ENCODE measurements at regions not wholly inside any gene's neighbourhood (a gene's known extent, or its start where the extent isn't known, plus 50 kb on each side); places are given as distances from the start of the nearest gene placed in this dataset.

DNA sequence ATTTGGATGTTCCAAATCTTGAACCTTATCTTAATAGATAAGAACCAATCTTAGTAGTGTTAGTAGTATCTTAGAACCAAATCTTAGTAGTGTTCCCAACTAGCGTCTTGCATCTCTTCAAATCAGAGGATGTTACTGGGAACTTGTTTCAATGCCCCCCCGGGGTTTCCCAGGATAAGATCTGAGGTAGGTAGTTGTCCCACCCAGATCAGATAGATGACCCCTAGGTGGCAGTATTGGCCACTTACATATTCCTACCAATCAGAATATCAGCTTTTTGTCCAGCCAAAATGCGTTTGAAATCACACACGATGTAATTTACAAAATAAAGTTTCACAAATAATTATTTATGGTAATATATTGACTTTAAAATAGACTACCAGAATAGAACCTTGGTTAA, 314.8 kb downstream of the MBD2 start:
- ATAC-seq (ENCODE audit: low read depth) (no peak), DNase-seq (no peak)
- H3K9me3 ChIP-seq (ENCODE audit: control extremely low read depth in 1 of 3, control insufficient read depth in 2 of 3, insufficient read depth in 1 of 3, low read length in 2 of 3), result no peaks in the 10 kb centered on the region
- Mint-ChIP-seq H3K27me3 (peaks cover 6% of the 10 kb centered on the region), H3K27ac (no peak overlapping the region), H3K9me3 (ENCODE audit: insufficient read depth) (peaks cover 3% of the 10 kb centered on the region), H3K4me3 (no peak overlapping the region), H3K4me1 (no peaks in the 10 kb centered on the region)
- no peak overlapping the region for H3K27ac ChIP-seq (ENCODE audit: low read length in 2 of 2)
- H3K79me2 ChIP-seq (ENCODE audit: control insufficient read depth, insufficient read depth, low read length), result no peaks in the 10 kb centered on the region
- TF ChIP-seq, protein P1, sequence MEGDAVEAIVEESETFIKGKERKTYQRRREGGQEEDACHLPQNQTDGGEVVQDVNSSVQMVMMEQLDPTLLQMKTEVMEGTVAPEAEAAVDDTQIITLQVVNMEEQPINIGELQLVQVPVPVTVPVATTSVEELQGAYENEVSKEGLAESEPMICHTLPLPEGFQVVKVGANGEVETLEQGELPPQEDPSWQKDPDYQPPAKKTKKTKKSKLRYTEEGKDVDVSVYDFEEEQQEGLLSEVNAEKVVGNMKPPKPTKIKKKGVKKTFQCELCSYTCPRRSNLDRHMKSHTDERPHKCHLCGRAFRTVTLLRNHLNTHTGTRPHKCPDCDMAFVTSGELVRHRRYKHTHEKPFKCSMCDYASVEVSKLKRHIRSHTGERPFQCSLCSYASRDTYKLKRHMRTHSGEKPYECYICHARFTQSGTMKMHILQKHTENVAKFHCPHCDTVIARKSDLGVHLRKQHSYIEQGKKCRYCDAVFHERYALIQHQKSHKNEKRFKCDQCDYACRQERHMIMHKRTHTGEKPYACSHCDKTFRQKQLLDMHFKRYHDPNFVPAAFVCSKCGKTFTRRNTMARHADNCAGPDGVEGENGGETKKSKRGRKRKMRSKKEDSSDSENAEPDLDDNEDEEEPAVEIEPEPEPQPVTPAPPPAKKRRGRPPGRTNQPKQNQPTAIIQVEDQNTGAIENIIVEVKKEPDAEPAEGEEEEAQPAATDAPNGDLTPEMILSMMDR (IDR thresholded peaks at IDR 0.05), result no peak
- no peak for TF ChIP-seq EZH2 (IDR thresholded peaks at IDR 0.05; ENCODE audit: borderline replicate concordance, insufficient read depth, low read depth, low read length, poor library complexity, severe bottlenecking)
- ChIA-PET CTCF (no interaction called here), POLR2A (no interaction called here)
- no peaks in the 10 kb centered on the region for H4K20me1 ChIP-seq (ENCODE audit: control insufficient read depth, insufficient read depth, low read length, poor library complexity, severe bottlenecking)
- no peak overlapping the region for H2AFZ ChIP-seq (ENCODE audit: insufficient read depth, low read depth, low read length, poor library complexity, severe bottlenecking)
- H3K4me1 ChIP-seq (ENCODE audit: control insufficient read depth in 2 of 2, insufficient read depth in 2 of 2, low read length in 2 of 2), result no peaks in the 10 kb centered on the region
- no peak overlapping the region for H3K4me2 ChIP-seq (replicated peaks; ENCODE audit: low read depth, low read length, poor library complexity, severe bottlenecking)
- H3K4me3 ChIP-seq (ENCODE audit: control extremely low read depth in 1 of 5, extremely low read depth in 1 of 5, insufficient read depth in 1 of 5, low read depth in 2 of 5, low read length in 4 of 5), result no peak overlapping the region
- intact Hi-C loops (cut with micrococcal nuclease), result no loop called here
- no CpG with 5 or more reads among the region's 4 CpGs for WGBS (ENCODE audit: insufficient coverage)
- no peaks in the 10 kb centered on the region for H3K36me3 ChIP-seq (replicated peaks in 1 of 2; ENCODE audit: control extremely low read depth in 1 of 2, control insufficient read depth in 1 of 2, extremely low read depth in 1 of 2, insufficient read depth in 2 of 2, low read length in 1 of 2)
- H3K27me3 ChIP-seq (replicated peaks in 1 of 4; ENCODE audit: control extremely low read depth in 1 of 4, control insufficient read depth in 3 of 4, insufficient read depth in 4 of 4, low read length in 3 of 4), result no peaks in the 10 kb centered on the region
- no peak overlapping the region for H3K9ac ChIP-seq (ENCODE audit: low read length)

DNA sequence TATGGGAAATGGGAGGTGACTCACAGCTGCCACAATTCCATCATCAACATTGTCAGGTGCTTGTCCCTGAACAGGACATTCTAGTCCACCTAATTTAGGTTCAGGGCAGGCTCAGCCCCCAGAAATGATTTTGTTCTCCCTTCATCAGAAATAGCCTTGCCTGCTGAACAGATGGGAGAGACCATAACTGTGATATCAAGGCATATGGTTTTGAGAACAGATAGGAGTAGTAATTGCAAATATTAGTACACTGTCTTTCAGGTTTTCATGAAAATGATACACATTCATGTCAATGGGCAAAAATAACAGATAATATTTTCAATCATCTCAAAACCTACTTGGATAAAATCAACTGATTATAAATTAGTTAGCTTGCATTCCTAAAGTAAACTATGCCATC, 316.5 kb downstream of the MBD2 start:
- no peaks in the 10 kb centered on the region for H3K79me2 ChIP-seq (ENCODE audit: control insufficient read depth, insufficient read depth, low read length)
- peaks cover 7% of the 10 kb centered on the region for H3K27me3 Mint-ChIP-seq
- no peak for TF ChIP-seq EZH2 (IDR thresholded peaks at IDR 0.05; ENCODE audit: borderline replicate concordance, insufficient read depth, low read depth, low read length, poor library complexity, severe bottlenecking)
- TF ChIP-seq, protein P1 (IDR thresholded peaks at IDR 0.05), result no peak
- H3K27ac Mint-ChIP-seq, result no peak overlapping the region
- H4K20me1 ChIP-seq (ENCODE audit: control insufficient read depth, insufficient read depth, low read length, poor library complexity, severe bottlenecking), result no peaks in the 10 kb centered on the region
- intact Hi-C loops (cut with micrococcal nuclease), result no loop called here
- no peaks in the 10 kb centered on the region for H3K27me3 ChIP-seq (replicated peaks in 1 of 4; ENCODE audit: control extremely low read depth in 1 of 4, control insufficient read depth in 3 of 4, insufficient read depth in 4 of 4, low read length in 3 of 4)
- CTCF ChIA-PET, result no interaction called here
- DNase-seq (no peak), ATAC-seq (ENCODE audit: low read depth) (no peak)
- no peaks in the 10 kb centered on the region for H3K36me3 ChIP-seq (replicated peaks in 1 of 2; ENCODE audit: control extremely low read depth in 1 of 2, control insufficient read depth in 1 of 2, extremely low read depth in 1 of 2, insufficient read depth in 2 of 2, low read length in 1 of 2)
- peaks cover 3% of the 10 kb centered on the region for H3K9me3 Mint-ChIP-seq (ENCODE audit: insufficient read depth)
- no peaks in the 10 kb centered on the region for H3K4me1 Mint-ChIP-seq
- H3K9ac ChIP-seq (ENCODE audit: low read length), result no peak overlapping the region
- no peak overlapping the region for H3K4me2 ChIP-seq (replicated peaks; ENCODE audit: low read depth, low read length, poor library complexity, severe bottlenecking)
- H3K4me1 ChIP-seq (ENCODE audit: control insufficient read depth in 2 of 2, insufficient read depth in 2 of 2, low read length in 2 of 2), result no peaks in the 10 kb centered on the region
- no peak overlapping the region for H3K4me3 ChIP-seq (ENCODE audit: control extremely low read depth in 1 of 5, extremely low read depth in 1 of 5, insufficient read depth in 1 of 5, low read depth in 2 of 5, low read length in 4 of 5)
- no peak overlapping the region for H3K4me3 Mint-ChIP-seq
- no peak overlapping the region for H2AFZ ChIP-seq (ENCODE audit: insufficient read depth, low read depth, low read length, poor library complexity, severe bottlenecking)
- POLR2A ChIA-PET, result no interaction called here
- no peak overlapping the region for H3K27ac ChIP-seq (ENCODE audit: low read length in 2 of 2)
- no peaks in the 10 kb centered on the region for H3K9me3 ChIP-seq (ENCODE audit: control extremely low read depth in 1 of 3, control insufficient read depth in 2 of 3, insufficient read depth in 1 of 3, low read length in 2 of 3)

All from B cell (primary cell).